H9 (cell line): ENCODE measurements at regions not wholly inside any gene's neighbourhood (a gene's known extent, or its start where the extent isn't known, plus 50 kb on each side); places are given as distances from the start of the nearest gene placed in this dataset.

Experiments used
- DNase-seq: peaks from one replicate; pipeline ENCODE4 v3.0.0-alpha.2; 2017
- H2AFZ ChIP-seq: one replicate; pipeline ENCODE4 v1.6.1; 2013; ENCODE audit warnings: mild to moderate bottlenecking, low read length, control low read depth, moderate library complexity
- H2AK5ac ChIP-seq: 2 replicates; pipeline ENCODE4 v1.6.1; 2013; ENCODE audit warnings: low read length, control low read depth, mixed read lengths; ENCODE audit not compliant: insufficient read length
- H2BK120ac ChIP-seq: one replicate; pipeline ENCODE4 v1.6.1; 2013; ENCODE audit warnings: low read depth, mild to moderate bottlenecking, low read length, control low read depth, inconsistent platforms; ENCODE audit not compliant: poor library complexity, severe bottlenecking
- H2BK12ac ChIP-seq: 2 replicates; pipeline ENCODE4 v1.6.1; 2013; ENCODE audit warnings: low read length, control low read depth, mixed read lengths, low read depth; ENCODE audit not compliant: insufficient read length
- H2BK15ac ChIP-seq: 2 replicates; pipeline ENCODE4 v1.6.1; 2013; ENCODE audit warnings: low read depth, low read length, control low read depth
- H2BK20ac ChIP-seq: one replicate; pipeline ENCODE4 v1.6.1; 2013; ENCODE audit warnings: low read depth, mild to moderate bottlenecking, low read length, control low read depth, inconsistent platforms; ENCODE audit not compliant: poor library complexity, severe bottlenecking
- H2BK5ac ChIP-seq: 2 replicates; pipeline ENCODE4 v1.6.1; 2013; ENCODE audit warnings: low read length, control low read depth, mixed read lengths; ENCODE audit not compliant: insufficient read length
- H3K14ac ChIP-seq: 2 replicates; pipeline ENCODE4 v1.6.1; 2013; ENCODE audit warnings: low read length, control low read depth; ENCODE audit not compliant: insufficient read depth
- H3K18ac ChIP-seq: 2 replicates; pipeline ENCODE4 v1.6.1; 2013; ENCODE audit warnings: low read depth, mild to moderate bottlenecking, mixed read lengths, low read length, control low read depth; ENCODE audit not compliant: insufficient read length
- H3K23ac ChIP-seq: 2 replicates; pipeline ENCODE4 v1.6.1; 2013; ENCODE audit warnings: low read length, control low read depth, mixed read lengths, low read depth; ENCODE audit not compliant: insufficient read length
- H3K23me2 ChIP-seq: 2 replicates; pipeline ENCODE4 v1.6.1; 2013; ENCODE audit warnings: low read depth, mild to moderate bottlenecking, mixed read lengths, low read length, control low read depth; ENCODE audit not compliant: insufficient read length, poor library complexity, severe bottlenecking
- H3K27ac ChIP-seq: 2 replicates; pipeline ENCODE4 v1.5.1; 2013; ENCODE audit warnings: low read length, control low read depth, mixed read lengths, low read depth; ENCODE audit not compliant: insufficient read length
- H3K27me3 ChIP-seq: 2 replicates; pipeline ENCODE4 v1.6.1; 2013; ENCODE audit warnings: low read length, control low read depth, inconsistent platforms; ENCODE audit not compliant: insufficient read depth
- H3K4ac ChIP-seq: 2 replicates; pipeline ENCODE4 v1.6.1; 2013; ENCODE audit warnings: low read depth, mild to moderate bottlenecking, control low read depth, inconsistent platforms, low read length, moderate library complexity
- H3K4me1 ChIP-seq: 2 replicates; pipeline ENCODE4 v1.6.1; 2013; ENCODE audit warnings: low read length, control low read depth, inconsistent platforms; ENCODE audit not compliant: insufficient read depth
- H3K4me2 ChIP-seq: 2 replicates; pipeline ENCODE4 v1.6.1; 2013; ENCODE audit warnings: low read length, control low read depth, mixed read lengths; ENCODE audit not compliant: insufficient read length, insufficient read depth
- H3K56ac ChIP-seq: 2 replicates; pipeline ENCODE4 v1.6.1; 2013; ENCODE audit warnings: low read depth, mild to moderate bottlenecking, mixed read lengths, low read length, control low read depth; ENCODE audit not compliant: insufficient read length
- H3K79me1 ChIP-seq: 2 replicates; pipeline ENCODE4 v1.6.1; 2013; ENCODE audit warnings: low read depth, mild to moderate bottlenecking, moderate library complexity, low read length, control low read depth, inconsistent platforms; ENCODE audit not compliant: insufficient read depth, poor library complexity, severe bottlenecking
- H3K79me2 ChIP-seq: 2 replicates; pipeline ENCODE4 v1.6.1; 2013; ENCODE audit warnings: low read length, control low read depth, inconsistent platforms; ENCODE audit not compliant: insufficient read depth
- H3K9ac ChIP-seq: 2 replicates; pipeline ENCODE4 v1.6.1; 2013; ENCODE audit warnings: low read length, control low read depth, mixed read lengths; ENCODE audit not compliant: insufficient read length; ENCODE audit errors: extremely low read depth
- H3K9me3 ChIP-seq: one replicate; pipeline ENCODE4 v1.6.1; 2013; ENCODE audit warnings: low read depth, low read length, inconsistent platforms; ENCODE audit not compliant: control insufficient read depth
- H3T11ph ChIP-seq: one replicate; pipeline ENCODE4 v1.6.1; 2013; ENCODE audit warnings: mild to moderate bottlenecking, low read length, control low read depth, inconsistent platforms
- H4K20me1 ChIP-seq: one replicate; pipeline ENCODE4 v1.6.1; 2013; ENCODE audit not compliant: control insufficient read depth, insufficient read length, insufficient read depth
- H4K5ac ChIP-seq: 2 replicates; pipeline ENCODE4 v1.6.1; 2013; ENCODE audit warnings: low read depth, mild to moderate bottlenecking, mixed read lengths, low read length, control low read depth; ENCODE audit not compliant: insufficient read length
- H4K8ac ChIP-seq: replicated peaks from 2 replicates; pipeline ENCODE4 v1.6.1; 2013; ENCODE audit warnings: low read length, control low read depth, mixed read lengths, low read depth; ENCODE audit not compliant: insufficient read length
- H4K91ac ChIP-seq: 2 replicates; pipeline ENCODE4 v1.6.1; 2013; ENCODE audit warnings: low read depth, mild to moderate bottlenecking, moderate library complexity, mixed read lengths, low read length, control low read depth; ENCODE audit not compliant: insufficient read length
- H3K27ac Mint-ChIP-seq, 3 experiments: 2 replicates in 2 of 3; 3 replicates in 1 of 3; pipeline ENCODE4 v1.8.0; 2020 to 2021; ENCODE audit warnings: mixed read lengths in 3 of 3, mild to moderate bottlenecking in 1 of 3, moderate library complexity in 1 of 3
- H3K27me3 Mint-ChIP-seq: 2 replicates; pipeline ENCODE4 v1.8.0; 2021; ENCODE audit warnings: low read depth, mild to moderate bottlenecking, moderate library complexity, mixed read lengths
- H3K36me3 Mint-ChIP-seq, 3 experiments: 2 replicates in 2 of 3; 3 replicates in 1 of 3; pipeline ENCODE4 v1.8.0; 2020 to 2021; ENCODE audit warnings: low read depth in 3 of 3, mixed read lengths in 3 of 3; ENCODE audit not compliant: insufficient read depth in 1 of 3
- H3K4me1 Mint-ChIP-seq, 2 experiments: 2 replicates each; pipeline ENCODE4 v1.8.0; 2020; ENCODE audit warnings: mixed read lengths in 2 of 2
- H3K4me3 Mint-ChIP-seq, 2 experiments: 2 replicates in 1 of 2; 3 replicates in 1 of 2; pipeline ENCODE4 v1.8.0; 2020 to 2021; ENCODE audit warnings: mild to moderate bottlenecking in 2 of 2, mixed read lengths in 2 of 2, moderate library complexity in 1 of 2
- H3K9me3 Mint-ChIP-seq, 2 experiments: 2 replicates in 1 of 2; 3 replicates in 1 of 2; pipeline ENCODE4 v1.8.0; 2020; ENCODE audit warnings: mild to moderate bottlenecking in 2 of 2, mixed read lengths in 2 of 2, moderate library complexity in 1 of 2
- CTCF ChIP-seq: fragments of 200-600 bp; sonication (generic); conservative IDR thresholded peaks from 3 replicates; pipeline ENCODE4 v1.8.0; 2021; ENCODE audit warnings: antibody characterized with exemption, mild to moderate bottlenecking
- WGBS: extraction: QIAGEN DNeasy Blood & Tissue Kit; methylation state at CpG from one replicate; pipeline ENCODE4 v1.1.7; 2013; ENCODE audit warnings: missing lambda C conversion rate, low lambda C conversion rate, mixed read lengths; ENCODE audit not compliant: insufficient read length; ENCODE audit errors: extremely low coverage; 5-methylcytosine and 5-hydroxymethylcytosine counted together

GRCh38 chr2:48134704-48135103 lies 179.8 kb upstream of the FOXN2 start:
- Histone ChIP-seq H2BK5ac (no peak overlapping the region), H2BK20ac (no peak overlapping the region), H3K4me1 (no peaks in the 10 kb centered on the region), H3K9me3 (no peaks in the 10 kb centered on the region), H4K8ac (no peak overlapping the region), H3K79me1 (no peaks in the 10 kb centered on the region), H2BK120ac (no peak overlapping the region), H3K4me2 (no peak overlapping the region), H3K27ac (no peak overlapping the region), H2AK5ac (no peak overlapping the region), H3K9ac (no peak overlapping the region), H3K79me2 (no peaks in the 10 kb centered on the region), H2BK12ac (no peak overlapping the region), H3K27me3 (no peaks in the 10 kb centered on the region; the same call in 1 of the 2 replicates), H3K23ac (no peak overlapping the region), H2BK15ac (no peak overlapping the region), H3K18ac (no peak overlapping the region), H3K23me2 (no peaks in the 10 kb centered on the region), H3T11ph (no peak overlapping the region), H2AFZ (peak overlapping the region; percentile 8), H4K91ac (no peak overlapping the region), H3K14ac (no peak overlapping the region), H4K5ac (no peak overlapping the region), H3K4ac (no peak overlapping the region), H4K20me1 (no peaks in the 10 kb centered on the region), H3K56ac (no peak overlapping the region)
- H3K9me3 Mint-ChIP-seq: no peaks in the 10 kb centered on the region; a peak in 1 of 5 replicates
- DNase-seq: no peak
- H3K4me3 Mint-ChIP-seq: no peak overlapping the region
- H3K4me1 Mint-ChIP-seq: no peaks in the 10 kb centered on the region
- WGBS: no CpG with 5 or more reads among the region's 1 CpG
- H3K27ac Mint-ChIP-seq: no peak overlapping the region
- H3K36me3 Mint-ChIP-seq: no peaks in the 10 kb centered on the region
- no peaks in the 10 kb centered on the region for H3K27me3 Mint-ChIP-seq
- no peak for TF ChIP-seq CTCF
